ENCODE measurements at regions not wholly inside any gene's neighbourhood (a gene's known extent, or its start where the extent isn't known, plus 50 kb on each side); places are given as distances from the start of the nearest gene placed in this dataset.
"Not testable (repeated sequence)": the region's sequence is repeated elsewhere in the genome, so short reads cannot be mapped to it uniquely, and the experiment has no call there.

- no peak for DNase-seq
These were observed 85.7 kb downstream of the BTG1 start for GRCh38 chr12:92059960-92060359.

GRCh38 chr12:92058664-92059063 is 87.0 kb downstream of the BTG1 start:
- DNase-seq = no peak

GRCh38 chr12:92056756-92057155 is 88.9 kb downstream of the BTG1 start:
- not testable (repeated sequence) for DNase-seq

- DNase-seq = no peak
These were observed 89.4 kb downstream of the BTG1 start for GRCh38 chr12:92056290-92056689.

- no peak for DNase-seq
These were observed 89.8 kb downstream of the BTG1 start for GRCh38 chr12:92055877-92056276.

GRCh38 chr12:92051441-92051840 is 94.2 kb downstream of the BTG1 start:
- no peak for DNase-seq

- no peak for DNase-seq
These were observed 96.2 kb downstream of the BTG1 start for GRCh38 chr12:92049403-92049802.

- DNase-seq = no peak
These were observed 98.2 kb downstream of the BTG1 start for GRCh38 chr12:92047393-92047826.

GRCh38 chr12:92046557-92047392 is 98.9 kb downstream of the BTG1 start:
- no peak for DNase-seq

- no peak for DNase-seq
These were observed 99.8 kb downstream of the BTG1 start for GRCh38 chr12:92045852-92046251.

GRCh38 chr12:92044435-92044834 is 101.2 kb downstream of the BTG1 start:
- DNase-seq = no peak

- DNase-seq = no peak
These were observed 102.7 kb downstream of the BTG1 start for GRCh38 chr12:92042791-92043531.

- DNase-seq = no peak
These were observed 103.9 kb downstream of the BTG1 start for GRCh38 chr12:92041742-92042141.

GRCh38 chr12:92039046-92039445 is 106.6 kb downstream of the BTG1 start:
- DNase-seq = no peak

- no peak for DNase-seq
These were observed 107.2 kb downstream of the BTG1 start for GRCh38 chr12:92038476-92038875.

- DNase-seq = no peak
These were observed 108.7 kb downstream of the BTG1 start for GRCh38 chr12:92036771-92037453.

GRCh38 chr12:92036061-92036620 is 109.5 kb downstream of the BTG1 start:
- DNase-seq = no peak

GRCh38 chr12:92035477-92035876 is 110.2 kb downstream of the BTG1 start:
- DNase-seq = no peak

- peak; percentile 38 for DNase-seq
These were observed 110.7 kb downstream of the BTG1 start for GRCh38 chr12:92034858-92035401.

GRCh38 chr12:92034083-92034482 is 111.6 kb downstream of the BTG1 start:
- no peak for DNase-seq

GRCh38 chr12:92032965-92033364 is 112.7 kb downstream of the BTG1 start:
- DNase-seq = no peak

GRCh38 chr12:92032101-92032500 is 113.5 kb downstream of the BTG1 start:
- no peak for DNase-seq

GRCh38 chr12:92030618-92031017 is 115.0 kb downstream of the BTG1 start:
- DNase-seq = no peak
